GM18870 (cell line): ENCODE measurements at regions not wholly inside any gene's neighbourhood (a gene's known extent, or its start where the extent isn't known, plus 50 kb on each side); places are given as distances from the start of the nearest gene placed in this dataset.

Experiments
- ATAC-seq: cut with Tn5 transposase; IDR thresholded peaks from one replicate; pipeline ENCODE4 v1.9.1; 2021; ENCODE audit warnings: moderate library complexity; ENCODE audit not compliant: unreplicated experiment

DNA sequence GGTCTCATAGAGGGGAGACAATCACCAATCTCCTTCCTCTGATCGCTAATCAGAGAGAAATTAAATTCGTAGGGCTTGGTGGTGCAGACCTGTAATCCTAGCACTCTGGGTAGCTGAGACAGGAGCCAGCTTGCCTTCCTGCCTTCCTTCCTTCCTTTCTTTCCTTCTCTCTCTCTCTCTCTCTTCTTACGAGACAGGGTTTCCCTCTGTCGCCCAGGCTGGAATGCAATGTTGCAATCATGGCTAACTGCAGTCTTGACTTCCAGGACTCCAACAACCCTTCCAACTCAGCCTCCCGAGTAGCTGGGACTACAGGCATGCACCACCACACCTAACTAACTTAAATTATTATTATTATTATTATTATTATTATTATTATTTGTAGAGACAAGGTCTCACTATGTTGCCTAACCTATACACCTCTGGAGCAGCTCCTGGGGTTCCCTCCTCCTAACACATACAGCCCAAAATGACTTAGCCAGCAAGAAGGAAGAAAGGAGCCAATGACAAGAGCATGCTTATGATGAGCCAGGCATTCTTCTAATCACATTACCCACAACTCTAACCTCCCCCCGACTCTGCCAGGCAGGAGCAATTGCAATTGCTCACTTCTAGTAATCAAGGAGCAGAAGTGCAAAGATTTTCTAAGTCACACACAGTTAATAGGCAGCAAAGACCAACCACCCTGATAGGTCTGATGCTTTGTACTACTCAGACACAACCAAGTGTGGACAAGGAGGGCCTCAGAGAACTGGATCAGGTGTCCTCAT is 105.4 kb upstream of the F3 start:
- no peak for ATAC-seq

DNA sequence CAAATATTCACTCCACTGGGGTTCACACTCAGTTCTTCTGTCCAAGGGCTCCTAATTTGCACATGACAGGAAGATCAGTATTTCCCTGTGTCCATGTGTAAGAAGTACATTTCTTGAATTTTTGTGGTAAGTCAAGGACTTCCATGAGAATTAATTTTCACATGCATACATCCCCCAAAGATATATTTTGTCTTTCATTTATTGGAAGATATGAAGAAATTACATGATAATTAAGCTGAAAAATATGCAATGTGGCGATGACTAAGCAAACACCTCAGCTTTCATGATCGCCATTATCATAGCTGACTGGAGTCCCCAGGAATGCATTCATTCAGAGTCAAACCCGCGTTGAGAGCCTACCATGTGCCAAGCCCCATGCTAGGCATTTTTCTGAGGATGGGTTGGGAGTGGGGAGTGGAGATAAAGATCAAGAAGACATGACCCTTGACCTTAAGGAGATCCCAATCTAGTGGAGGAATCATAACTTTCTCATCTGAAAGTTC is 104.6 kb upstream of the F3 start:
- no peak for ATAC-seq

DNA sequence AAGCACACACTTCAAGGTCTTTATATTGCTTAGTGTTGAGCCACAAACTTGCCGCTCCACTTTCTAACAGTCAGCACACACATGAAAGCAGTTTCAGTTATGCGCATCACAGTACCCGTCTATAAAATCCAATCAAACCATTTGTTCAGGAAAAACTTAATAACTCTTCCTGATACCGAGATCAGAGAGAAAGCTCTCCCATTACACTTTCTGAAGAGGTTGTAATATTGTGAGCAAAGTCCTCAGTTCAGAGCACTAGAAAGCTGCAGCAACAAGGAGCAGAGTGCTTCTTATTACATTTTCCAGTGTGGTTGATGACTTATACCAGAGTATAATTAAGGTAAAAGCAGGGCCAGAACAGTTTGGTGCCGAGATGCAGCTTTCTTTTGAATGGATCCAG is 102.8 kb upstream of the F3 start:
- ATAC-seq = no peak

DNA sequence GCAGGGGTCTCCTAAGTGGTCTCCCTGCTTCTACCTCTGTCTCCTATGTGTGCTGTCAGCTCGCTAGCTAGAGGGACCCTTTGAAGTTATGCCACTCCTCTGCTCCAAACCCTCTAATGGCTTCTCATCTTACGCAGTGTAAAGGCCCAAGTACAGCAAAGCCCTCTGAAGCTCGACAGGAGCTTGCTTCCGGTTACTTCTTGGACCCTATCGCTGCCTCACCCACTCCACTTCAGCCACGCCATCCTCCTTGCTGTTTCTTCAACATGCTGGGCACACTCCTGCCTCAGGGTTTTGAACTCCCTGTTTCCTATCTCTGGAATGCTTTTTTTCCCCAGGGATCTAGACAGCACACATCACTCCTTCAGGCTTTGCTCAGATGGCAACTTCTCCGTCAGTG is 102.3 kb upstream of the F3 start:
- ATAC-seq = no peak

DNA sequence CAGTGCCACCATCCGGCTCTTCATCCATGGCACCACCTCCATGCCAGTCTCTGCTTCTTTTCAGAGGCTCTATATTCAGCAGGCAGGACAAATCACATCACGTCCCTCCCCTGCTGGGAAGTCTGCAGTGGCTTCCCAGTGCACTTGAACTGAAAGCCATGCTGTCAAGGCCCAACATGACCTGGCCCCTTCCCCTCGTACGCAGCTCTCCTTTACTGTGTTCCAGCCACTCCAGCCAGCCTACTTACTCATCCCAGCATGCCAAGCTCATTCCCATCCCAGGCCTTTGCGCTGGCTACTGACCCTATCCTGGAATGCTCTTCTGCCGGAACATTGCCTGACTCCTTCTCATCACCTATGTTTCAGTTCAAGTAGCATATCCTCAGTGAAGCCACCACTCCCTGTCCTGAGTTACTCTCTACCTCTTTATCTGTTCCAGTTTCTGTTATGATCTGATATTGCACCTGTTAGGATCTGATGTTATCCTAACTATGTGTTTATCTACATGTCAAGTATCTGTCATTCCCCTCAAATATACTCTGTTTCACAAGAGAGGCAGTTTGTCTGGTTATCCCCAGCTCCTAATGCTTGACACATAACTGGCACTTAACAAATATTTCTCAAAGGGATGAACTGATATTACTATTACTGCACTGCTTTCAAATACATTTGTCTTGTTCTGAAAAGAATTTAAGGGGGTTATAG is 101.2 kb upstream of the F3 start:
- ATAC-seq = no peak

DNA sequence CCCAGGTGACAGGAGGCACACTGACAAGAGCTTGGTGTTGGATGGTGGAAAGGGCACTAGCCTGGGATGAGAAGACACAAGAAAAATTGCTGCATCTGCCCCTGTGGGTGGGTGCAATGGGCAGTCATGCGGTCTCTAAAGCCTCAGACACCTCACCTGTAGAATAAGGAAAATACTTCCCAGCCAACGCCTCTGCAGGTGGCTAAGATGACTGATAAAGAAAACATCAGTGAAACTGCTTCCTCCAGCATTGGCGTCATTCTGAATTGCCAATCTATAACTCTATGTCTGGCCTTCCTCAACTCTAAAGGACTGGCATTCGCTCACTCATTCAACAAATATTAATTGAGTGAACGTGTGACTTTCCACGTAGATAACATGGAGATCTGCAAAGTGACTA is 100.4 kb upstream of the F3 start:
- ATAC-seq = no peak

DNA sequence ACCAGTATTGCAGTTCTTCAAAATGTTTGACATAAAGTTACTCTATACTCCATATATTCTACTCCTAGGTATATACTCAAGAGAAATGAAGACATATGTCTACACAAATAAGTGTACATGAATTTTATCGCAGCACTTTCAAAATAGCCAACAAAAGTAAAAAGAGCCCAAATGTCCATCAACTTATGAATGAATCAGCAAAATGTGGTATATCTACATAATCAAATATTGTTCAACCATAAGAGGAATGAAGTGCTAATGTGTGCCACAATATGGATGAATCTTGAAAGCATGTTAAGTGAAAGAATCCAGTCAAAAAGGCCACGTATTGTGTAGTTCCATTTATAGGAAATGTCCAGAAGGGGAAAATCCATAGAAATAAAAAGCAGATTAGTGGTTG is 98.6 kb upstream of the F3 start:
- ATAC-seq = no peak

DNA sequence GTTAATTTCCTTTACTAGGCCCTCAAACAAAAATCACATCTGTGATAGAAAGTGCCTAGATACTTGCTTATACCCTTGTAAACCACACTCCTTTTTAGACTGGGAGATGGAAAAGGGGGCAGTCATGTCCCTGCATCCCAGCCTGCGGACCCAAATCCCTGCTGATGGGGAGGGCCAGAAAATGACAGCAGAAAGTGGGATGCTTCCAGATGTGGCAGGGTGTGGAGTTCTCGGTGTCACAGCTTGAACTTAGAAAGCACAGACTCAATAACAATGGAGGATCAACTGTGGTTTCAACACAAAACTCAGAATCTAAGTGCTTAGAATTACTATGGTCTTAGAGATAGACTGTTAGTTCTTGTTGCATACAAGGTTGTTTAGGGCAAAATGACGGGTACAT is 95.6 kb upstream of the F3 start:
- no peak for ATAC-seq

DNA sequence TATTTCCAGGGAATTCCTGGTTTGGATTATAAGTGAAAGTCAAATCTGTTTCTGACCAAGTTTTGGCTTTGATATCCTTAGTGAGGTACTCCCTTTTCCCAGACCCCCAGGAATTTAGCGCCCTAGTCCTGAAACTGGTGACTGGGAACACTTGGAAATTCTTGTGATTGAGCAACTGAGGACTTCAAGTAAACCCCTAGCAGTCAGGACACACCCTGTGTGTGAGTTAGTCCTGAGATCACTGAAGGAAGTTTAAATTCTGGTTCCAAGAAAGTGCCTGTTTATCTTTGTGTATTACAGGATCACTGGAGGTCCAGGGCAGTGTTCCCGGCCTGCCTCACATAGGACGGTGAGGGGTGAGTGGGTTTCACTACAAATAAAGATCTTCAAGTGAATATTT is 95.1 kb upstream of the F3 start:
- no peak for ATAC-seq

DNA sequence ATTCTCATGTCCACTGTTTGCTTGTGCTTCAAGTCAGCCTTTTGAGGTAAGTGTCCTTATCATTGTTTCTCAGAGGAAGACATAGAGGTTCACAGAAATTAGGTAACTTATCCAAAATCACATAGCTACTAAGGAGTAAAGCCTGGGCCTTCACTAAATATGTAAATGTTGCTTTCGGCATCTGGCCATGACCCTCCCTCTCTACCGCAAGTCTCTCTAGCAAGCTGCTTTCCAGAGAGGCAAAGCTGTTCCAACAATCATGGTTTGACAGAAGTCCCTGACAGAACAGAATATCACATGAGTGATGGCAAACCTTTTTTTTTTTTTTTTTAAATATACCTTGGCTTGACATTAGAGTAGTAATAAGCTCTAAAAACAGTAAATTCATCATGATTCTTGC is 94.5 kb upstream of the F3 start:
- ATAC-seq = no peak

DNA sequence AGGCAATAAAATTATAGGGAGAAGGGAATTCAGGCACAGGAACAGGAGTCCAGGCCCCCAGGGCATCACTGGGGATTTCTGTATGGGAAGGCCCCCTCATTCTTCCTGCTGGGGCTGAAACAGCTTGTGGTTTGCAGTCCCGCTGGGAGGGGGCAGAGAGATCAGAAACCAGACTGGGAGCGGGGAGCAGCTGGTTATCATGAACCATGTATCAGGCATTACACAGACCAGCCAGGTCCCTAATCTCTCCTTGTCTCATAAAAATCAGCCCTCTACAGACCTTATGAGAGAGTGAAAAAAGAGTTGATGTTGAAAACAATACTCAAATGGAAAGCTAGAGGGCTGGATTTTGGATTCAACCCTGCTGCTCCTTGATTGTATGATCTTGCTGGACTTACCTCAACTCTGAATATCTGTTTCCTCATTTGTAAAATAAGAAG is 93.4 kb upstream of the F3 start:
- no peak for ATAC-seq

DNA sequence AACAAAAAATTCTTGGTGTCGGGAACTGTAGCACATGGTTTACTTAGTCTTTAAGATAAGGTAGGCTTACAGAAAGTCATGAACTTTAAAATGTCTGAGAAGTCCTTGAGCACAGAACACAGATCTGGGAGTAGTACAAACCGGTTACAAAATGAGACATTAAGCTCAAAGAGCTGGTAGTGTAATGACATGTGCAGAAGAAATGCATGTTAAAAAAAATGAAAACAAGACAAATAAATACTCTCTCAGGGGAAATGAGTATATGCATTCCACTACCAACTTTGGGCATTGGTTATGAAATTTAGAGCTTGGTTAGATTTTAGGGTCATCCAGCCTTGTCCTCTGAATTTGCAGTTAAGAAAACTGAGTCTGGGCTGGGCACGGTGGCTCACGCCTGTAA is 91.5 kb upstream of the F3 start:
- ATAC-seq = no peak

DNA sequence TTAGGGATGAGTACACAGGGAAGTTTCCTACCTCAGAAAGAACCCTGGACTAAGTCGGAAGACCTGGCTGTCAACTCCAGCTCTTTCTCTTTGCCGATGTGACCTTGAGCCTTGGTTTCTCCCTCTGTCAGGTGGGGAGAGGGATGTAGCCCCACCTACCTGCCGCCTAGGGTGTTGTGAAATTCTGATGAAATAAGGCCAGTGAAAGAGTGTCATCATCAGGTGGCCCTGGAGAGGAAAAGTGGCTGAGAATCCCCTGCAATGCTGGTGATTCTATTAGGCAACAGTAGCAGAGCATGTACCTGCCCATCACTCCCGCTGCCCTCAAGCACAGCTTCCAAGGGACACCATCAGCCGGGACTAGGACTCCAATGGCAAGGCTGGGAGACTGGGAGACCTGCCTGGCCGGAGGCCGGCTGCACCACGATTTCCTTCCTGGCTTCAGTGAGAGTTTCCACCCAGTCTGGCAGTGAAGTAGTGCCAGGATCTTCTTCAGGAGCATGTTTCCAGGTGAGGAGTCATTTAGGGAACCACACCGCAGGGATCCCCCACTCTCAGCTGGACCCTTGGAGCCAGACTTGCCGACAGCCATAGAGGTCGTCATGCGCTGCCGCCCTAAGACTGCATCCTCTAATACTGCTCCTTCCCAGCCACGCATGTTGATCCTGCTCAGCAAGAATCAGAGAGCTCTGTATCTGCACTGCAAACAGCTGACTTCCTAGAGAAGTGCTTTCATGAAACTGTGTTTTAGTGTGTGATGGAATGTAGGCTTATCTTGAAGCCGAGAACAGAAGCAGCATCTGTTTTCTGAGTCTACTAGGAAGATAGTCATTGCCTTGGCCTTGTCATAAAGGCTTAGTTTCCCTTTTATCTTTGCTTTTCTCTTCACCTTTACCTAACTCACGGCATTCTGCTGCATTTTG is 88.0 kb upstream of the F3 start:
- ATAC-seq = no peak

DNA sequence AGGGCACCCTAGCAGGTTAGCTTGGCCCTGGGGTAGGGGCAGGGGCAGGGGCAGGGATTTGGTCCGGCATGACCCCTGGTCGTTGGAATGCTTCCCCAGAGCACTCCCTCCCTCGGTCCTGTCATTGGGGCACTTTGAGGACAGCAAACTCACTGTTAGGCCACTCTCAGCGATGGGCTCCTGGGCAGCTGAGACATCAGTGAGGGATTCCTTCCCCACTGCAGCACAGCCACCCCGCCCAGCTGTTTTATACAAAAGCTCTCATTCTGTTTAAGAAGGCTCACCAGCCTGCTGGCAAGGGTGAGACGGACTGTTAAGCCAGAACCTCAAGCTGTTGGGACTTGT is 86.9 kb upstream of the F3 start:
- ATAC-seq = no peak

DNA sequence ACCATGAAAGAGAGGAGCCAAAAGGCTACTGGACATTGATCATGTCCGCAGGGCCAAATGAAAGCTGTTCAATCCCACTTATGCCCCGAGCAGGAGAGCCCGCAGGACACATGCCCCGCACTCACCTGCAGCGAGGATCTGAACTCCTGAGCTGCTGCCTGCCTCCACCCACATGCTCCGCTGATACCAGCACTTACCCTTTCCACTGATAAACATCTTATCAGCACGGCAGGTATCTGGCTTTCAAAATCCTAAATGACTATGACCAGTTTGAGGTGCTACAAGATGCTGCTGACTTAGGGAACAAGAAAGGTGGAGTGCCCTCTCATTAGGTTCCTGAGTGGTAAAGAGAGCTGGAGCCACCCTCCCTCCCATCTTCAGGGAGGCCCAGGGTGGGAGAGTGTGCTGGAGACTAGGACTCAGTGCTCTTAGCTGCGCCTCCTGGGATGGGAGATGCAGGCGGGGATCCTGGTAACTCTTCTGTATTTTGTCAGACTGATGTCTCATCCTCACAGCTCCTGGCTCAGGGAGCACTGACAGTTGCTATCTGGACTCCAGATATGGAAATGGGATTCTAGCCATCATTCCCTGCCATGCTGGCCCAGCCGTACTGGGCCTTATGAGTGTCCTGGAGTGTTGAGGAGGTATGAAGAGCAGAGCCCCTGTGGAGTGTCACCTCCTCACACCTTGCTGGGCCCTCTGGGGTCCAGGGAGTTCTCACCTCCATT is 86.4 kb upstream of the F3 start:
- no peak for ATAC-seq

DNA sequence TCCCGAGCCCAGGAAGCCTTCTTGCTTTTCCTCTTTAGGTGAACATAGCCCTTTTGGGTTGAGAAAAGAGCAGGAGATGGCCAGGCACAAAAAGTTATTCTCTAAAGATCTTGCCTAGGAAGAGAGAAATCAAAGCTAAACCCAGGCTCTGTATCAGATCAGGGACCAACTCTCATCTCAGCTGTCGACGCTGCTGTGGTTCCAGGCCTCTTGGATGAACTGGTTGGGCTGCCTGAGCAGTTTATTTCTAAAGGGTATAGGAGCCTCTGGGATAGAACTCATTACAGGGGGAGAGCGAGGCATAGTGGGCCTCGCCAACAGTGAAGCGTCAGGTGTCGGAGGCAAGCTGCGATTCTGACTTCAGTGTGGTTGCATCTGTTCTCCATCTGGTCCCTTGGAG is 82.6 kb upstream of the F3 start:
- no peak for ATAC-seq

DNA sequence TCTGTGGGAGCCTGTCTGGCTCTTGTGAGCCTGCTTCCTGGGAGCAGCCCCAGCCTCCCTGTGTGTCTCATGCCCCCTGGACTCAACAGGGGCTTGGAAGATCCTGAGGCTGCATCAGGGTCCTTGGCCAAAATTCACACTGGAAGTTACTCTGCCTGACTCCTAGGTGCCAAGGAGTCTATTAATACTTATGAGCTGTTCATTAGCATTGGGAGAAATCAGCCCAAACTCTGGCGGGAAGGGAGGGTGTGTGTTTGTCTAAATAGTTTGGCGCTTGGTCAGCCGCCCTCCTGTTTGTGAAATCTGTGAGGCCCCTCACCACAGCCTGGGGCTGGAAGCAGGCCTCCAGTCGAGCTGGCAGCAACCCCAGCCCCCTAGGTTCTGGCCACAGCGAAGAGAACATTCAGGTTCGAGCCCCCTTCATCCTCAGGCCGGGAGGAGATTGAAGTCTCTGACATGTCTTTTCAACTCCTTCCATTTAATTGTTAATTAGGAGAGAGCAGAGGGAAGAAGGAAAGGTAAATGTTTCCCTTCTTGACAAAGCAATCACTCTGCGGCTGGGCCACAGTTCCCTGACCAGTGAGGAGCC is 82.1 kb upstream of the F3 start:
- no peak for ATAC-seq

DNA sequence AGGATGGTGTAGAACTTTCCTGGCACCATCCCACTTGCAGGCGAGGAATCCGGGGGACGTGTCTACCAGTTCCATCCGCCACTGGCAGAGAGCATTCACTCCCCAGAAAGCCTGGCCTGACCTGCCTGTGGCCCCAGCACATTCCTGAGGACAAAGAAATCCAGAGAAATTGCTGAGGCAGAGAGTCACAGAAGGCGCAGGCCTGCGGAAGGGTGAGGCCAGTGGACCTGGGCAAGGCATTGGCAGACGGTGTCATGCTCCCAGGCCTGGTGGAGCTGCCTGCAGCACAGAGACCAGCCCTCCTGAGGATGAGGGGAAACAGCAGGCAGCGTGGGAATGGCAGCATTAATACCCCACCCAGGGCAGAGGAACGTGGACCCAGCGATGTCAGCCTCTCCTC is 81.2 kb upstream of the F3 start:
- ATAC-seq = no peak

DNA sequence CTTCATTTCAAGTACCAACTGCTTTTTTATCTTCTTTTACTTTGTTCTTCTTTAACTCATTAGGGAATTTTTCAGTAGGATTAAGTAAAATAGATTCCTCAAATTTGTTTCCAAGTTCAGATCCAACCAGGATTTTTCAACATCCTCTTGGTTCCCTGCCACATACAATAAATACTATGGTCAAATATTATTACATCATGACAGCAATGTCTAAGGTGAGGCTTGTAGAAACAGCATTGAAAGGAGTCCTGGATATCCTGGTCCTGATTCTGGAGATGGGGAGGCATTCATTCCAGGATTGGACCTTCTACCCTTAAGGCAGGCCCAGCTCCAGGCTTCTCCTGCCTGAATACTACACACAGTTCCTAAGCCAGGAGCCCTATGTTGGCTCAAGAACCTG is 80.2 kb upstream of the F3 start:
- ATAC-seq = no peak

DNA sequence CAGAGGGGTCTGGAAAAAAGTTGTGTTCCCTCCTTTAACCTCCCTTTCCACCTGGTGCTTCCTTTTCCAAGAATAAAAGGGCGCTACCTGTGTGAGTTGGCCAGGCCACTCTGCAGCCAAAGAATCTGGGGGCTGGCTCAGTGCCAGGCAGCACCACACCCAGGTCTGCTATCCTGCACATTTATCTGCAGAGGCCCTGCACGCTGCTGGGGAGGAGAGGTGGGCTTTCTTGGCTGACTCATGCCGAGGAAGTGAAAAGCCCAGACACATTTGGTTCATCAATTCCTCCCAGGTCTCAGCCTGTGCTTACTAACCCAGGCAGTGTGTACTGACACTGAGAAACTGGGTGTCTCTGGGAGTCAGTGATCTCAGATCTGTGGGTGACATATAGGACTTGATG is 79.8 kb upstream of the F3 start:
- no peak for ATAC-seq
